Loucy (cell line): ENCODE measurements at regions not wholly inside any gene's neighbourhood (a gene's known extent, or its start where the extent isn't known, plus 50 kb on each side); places are given as distances from the start of the nearest gene placed in this dataset.

Source experiments
- H2AFZ ChIP-seq: fragments of 200-600 bp; sonication (generic); 2 replicates; pipeline ENCODE4 v1.6.0; 2016; ENCODE audit warnings: antibody characterized with exemption, mild to moderate bottlenecking, low read length, moderate library complexity
- H3F3A ChIP-seq: fragments of 200-600 bp; 2 replicates; pipeline ENCODE4 v1.6.0; 2016; ENCODE audit warnings: antibody characterized with exemption, low read depth, mild to moderate bottlenecking
- H3K27me3 ChIP-seq: fragments of 200-600 bp; sonication (generic); 2 replicates; pipeline ENCODE4 v1.6.1; 2014; ENCODE audit warnings: low read length, mild to moderate bottlenecking; ENCODE audit not compliant: insufficient read depth, poor library complexity, severe bottlenecking
- H3K36me3 ChIP-seq: fragments of 200-600 bp; sonication (generic); 2 replicates; pipeline ENCODE4 v1.6.1; 2016; ENCODE audit warnings: low read length; ENCODE audit not compliant: insufficient read depth
- H3K4me1 ChIP-seq: fragments of 200-600 bp; sonication (generic); 2 replicates; pipeline ENCODE4 v1.5.1; 2014; ENCODE audit warnings: low read length, mild to moderate bottlenecking; ENCODE audit not compliant: insufficient read depth, poor library complexity, severe bottlenecking
- H3K4me2 ChIP-seq: fragments of 200-600 bp; sonication (generic); 2 replicates; pipeline ENCODE4 v1.6.0; 2014; ENCODE audit warnings: antibody characterized with exemption, low read length, low read depth, mild to moderate bottlenecking; ENCODE audit not compliant: poor library complexity, severe bottlenecking
- H3K4me3 ChIP-seq: fragments of 200-600 bp; sonication (generic); 2 replicates; pipeline ENCODE4 v1.5.1; 2014; ENCODE audit warnings: low read length, mild to moderate bottlenecking, mixed read lengths; ENCODE audit not compliant: poor library complexity, severe bottlenecking
- H3K79me2 ChIP-seq: fragments of 200-600 bp; sonication (generic); 2 replicates; pipeline ENCODE4 v1.6.1; 2014; ENCODE audit warnings: low read length; ENCODE audit not compliant: insufficient read depth
- H3K9ac ChIP-seq: fragments of 200-600 bp; sonication (generic); 2 replicates; pipeline ENCODE4 v1.6.0; 2014; ENCODE audit warnings: mild to moderate bottlenecking, low read depth, low read length, moderate library complexity; ENCODE audit not compliant: poor library complexity, severe bottlenecking
- H3K9me2 ChIP-seq: fragments of 200-600 bp; sonication (generic); replicated peaks from 2 replicates; pipeline ENCODE4 v1.6.1; 2016; ENCODE audit warnings: low read depth, low read length, mixed read lengths
- H3K9me3 ChIP-seq: fragments of 200-600 bp; sonication (generic); 2 replicates; pipeline ENCODE4 v1.6.1; 2014; ENCODE audit warnings: mild to moderate bottlenecking, antibody characterized with exemption, low read length, low read depth; ENCODE audit not compliant: insufficient read depth
- H4K20me1 ChIP-seq: fragments of 200-600 bp; sonication (generic); 2 replicates; pipeline ENCODE4 v1.6.0; 2014; ENCODE audit warnings: antibody characterized with exemption, low read length, mild to moderate bottlenecking; ENCODE audit not compliant: insufficient read depth, poor library complexity, severe bottlenecking
- CTCF ChIP-seq: fragments of 200-600 bp; sonication (generic); conservative IDR thresholded peaks from 2 replicates; pipeline ENCODE4 v1.5.1; 2014; ENCODE audit warnings: mild to moderate bottlenecking, antibody characterized with exemption, low read length
- EZH2phosphoT487 ChIP-seq: fragments of 200-600 bp; IDR thresholded peaks from 2 replicates; pipeline ENCODE4 v1.6.1; 2018; ENCODE audit warnings: antibody characterized with exemption, mild to moderate bottlenecking, moderate library complexity, borderline replicate concordance

- Histone ChIP-seq H4K20me1 (no peaks in the 10 kb centered on the region), H3K4me3 (no peak overlapping the region), H3K9me2 (no peaks in the 10 kb centered on the region), H3F3A (no peaks in the 10 kb centered on the region), H3K9me3 (no peaks in the 10 kb centered on the region), H2AFZ (no peak overlapping the region), H3K9ac (no peak overlapping the region), H3K36me3 (no peaks in the 10 kb centered on the region), H3K4me1 (no peaks in the 10 kb centered on the region), H3K4me2 (no peak overlapping the region), H3K27me3 (no peaks in the 10 kb centered on the region), H3K79me2 (no peaks in the 10 kb centered on the region)
- no peak for TF ChIP-seq EZH2phosphoT487
- no peak for TF ChIP-seq CTCF
These were observed 974.1 kb upstream of the ACVR2A start for GRCh38 chr2:146870691-146871090.

DNA sequence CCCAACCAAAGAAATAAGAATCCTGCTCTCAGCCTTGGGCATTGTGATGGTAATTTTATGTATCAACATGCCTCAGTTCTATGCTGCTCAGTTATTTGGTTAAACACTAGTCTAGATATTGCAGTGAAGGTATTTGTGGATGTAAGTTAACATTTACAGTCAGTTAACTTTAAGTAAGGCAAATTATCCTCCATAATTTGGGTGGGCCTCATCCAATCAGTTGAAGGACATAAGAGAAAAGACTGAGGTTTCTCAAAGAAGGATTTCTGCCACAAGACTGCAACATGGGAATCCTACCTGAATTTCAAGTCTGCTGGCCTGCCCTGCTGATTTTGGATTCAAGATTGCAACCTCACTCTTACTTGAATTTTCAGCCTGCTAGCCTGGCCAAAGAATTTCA is 975.5 kb upstream of the ACVR2A start:
- Histone ChIP-seq H3K4me1 (no peaks in the 10 kb centered on the region), H3K27me3 (no peaks in the 10 kb centered on the region), H3K9ac (no peak overlapping the region), H4K20me1 (no peaks in the 10 kb centered on the region), H3K4me2 (no peak overlapping the region), H3K9me2 (no peaks in the 10 kb centered on the region), H3K36me3 (no peaks in the 10 kb centered on the region), H3K9me3 (no peaks in the 10 kb centered on the region), H2AFZ (no peak overlapping the region), H3K4me3 (no peak overlapping the region), H3K79me2 (no peaks in the 10 kb centered on the region), H3F3A (no peaks in the 10 kb centered on the region)
- TF ChIP-seq CTCF = no peak
- TF ChIP-seq EZH2phosphoT487 = no peak

GRCh38 chr2:146868051-146868450 is 976.8 kb upstream of the ACVR2A start:
- Histone ChIP-seq H3K27me3 (no peaks in the 10 kb centered on the region), H4K20me1 (no peaks in the 10 kb centered on the region), H3K36me3 (no peaks in the 10 kb centered on the region), H3K9ac (no peak overlapping the region), H3K79me2 (no peaks in the 10 kb centered on the region), H3K9me3 (no peaks in the 10 kb centered on the region), H2AFZ (no peak overlapping the region), H3K9me2 (no peaks in the 10 kb centered on the region), H3K4me3 (no peak overlapping the region), H3F3A (no peaks in the 10 kb centered on the region), H3K4me2 (no peak overlapping the region), H3K4me1 (no peaks in the 10 kb centered on the region)
- TF ChIP-seq CTCF = no peak
- no peak for TF ChIP-seq EZH2phosphoT487
